ENCODE measurements at regions not wholly inside any gene's neighbourhood (a gene's known extent, or its start where the extent isn't known, plus 50 kb on each side); places are given as distances from the start of the nearest gene placed in this dataset.

- TF ChIP-seq MED13 (CRISPR knock-in tag; IDR thresholded peaks at IDR 0.05) (no peak), THAP11 (CRISPR knock-in tag; IDR thresholded peaks at IDR 0.05) (no peak), ZNF580 (CRISPR knock-in tag; IDR thresholded peaks at IDR 0.05; ENCODE audit: borderline replicate concordance, low read depth) (no peak), JUND (CRISPR knock-in tag; IDR thresholded peaks at IDR 0.05) (no peak), ZBTB10 (CRISPR knock-in tag; IDR thresholded peaks at IDR 0.05; ENCODE audit: borderline replicate concordance) (no peak), JDP2 (CRISPR knock-in tag; IDR thresholded peaks at IDR 0.05; ENCODE audit: borderline replicate concordance) (no peak), POLR2A (IDR thresholded peaks at IDR 0.05; ENCODE audit: insufficient read depth in 1 of 2, low read depth in 2 of 2, low read length in 2 of 2) (no peak), HCFC1 (IDR thresholded peaks at IDR 0.05; ENCODE audit: low read depth, low read length) (no peak), RFXAP (CRISPR knock-in tag; IDR thresholded peaks at IDR 0.05; ENCODE audit: borderline replicate concordance) (no peak), SP5 (CRISPR knock-in tag; IDR thresholded peaks at IDR 0.05; ENCODE audit: borderline replicate concordance, low read depth) (no peak), ZFP1 (CRISPR knock-in tag; IDR thresholded peaks at IDR 0.05) (no peak), ZNF274 (CRISPR knock-in tag; IDR thresholded peaks at IDR 0.05) (no peak), ZNF180 (CRISPR knock-in tag; IDR thresholded peaks at IDR 0.05; ENCODE audit: borderline replicate concordance, low read depth) (no peak)
Measured at GRCh38 chr7:110224643-110225042, 866.3 kb upstream of the LRRN3 start.
